Coronary artery (tissue), 2 donors: ENCODE measurements at regions not wholly inside any gene's neighbourhood (a gene's known extent, or its start where the extent isn't known, plus 50 kb on each side); places are given as distances from the start of the nearest gene placed in this dataset.

Experiments used
- DNase-seq: peaks from one replicate; pipeline ENCODE4 v3.0.0-alpha.2; 2017; ENCODE audit warnings: low spot score
- H3K27ac ChIP-seq, 2 donors: fragments of 200-600 bp; sonication (generic); one replicate each; pipeline ENCODE4 v1.5.1; 2016 to 2019
- H3K4me3 ChIP-seq: fragments of 200-600 bp; sonication (generic); 2 replicates; pipeline ENCODE4 v1.5.1; 2016; ENCODE audit warnings: mild to moderate bottlenecking, moderate library complexity
- TF ChIP-seq, protein P1 (sequence below): fragments of 200-600 bp; sonication (generic); IDR thresholded peaks from one replicate; pipeline ENCODE4 v1.5.1; 2019; ENCODE audit warnings: antibody characterized with exemption

DNA sequence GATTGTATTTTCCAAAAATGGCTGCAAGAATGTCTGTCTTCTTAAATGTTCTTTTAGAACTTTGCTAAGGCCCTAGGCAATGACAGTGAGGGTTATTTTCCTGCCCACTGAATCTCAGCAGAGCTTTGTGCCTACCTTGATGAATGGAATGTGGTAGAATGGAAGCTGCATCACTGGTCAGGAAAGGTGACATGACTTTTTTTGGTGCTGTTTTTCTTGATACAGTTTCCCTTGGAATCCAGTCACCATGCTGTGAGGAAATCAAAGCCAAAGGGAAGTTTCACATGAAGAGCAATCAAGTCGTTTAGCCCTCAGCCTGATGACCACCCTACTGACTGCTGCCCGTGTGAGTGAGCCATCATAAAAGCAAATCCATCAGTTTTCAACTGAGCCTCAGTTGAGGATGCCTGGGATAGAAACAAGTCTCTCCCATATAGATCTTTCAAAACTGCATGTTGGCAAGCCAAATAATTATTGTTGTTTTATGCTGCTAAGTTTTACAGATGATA is 886.0 kb upstream of the FBXO33 start:
- no peak overlapping the region for H3K4me3 ChIP-seq
- DNase-seq = no peak
- TF ChIP-seq, protein P1, sequence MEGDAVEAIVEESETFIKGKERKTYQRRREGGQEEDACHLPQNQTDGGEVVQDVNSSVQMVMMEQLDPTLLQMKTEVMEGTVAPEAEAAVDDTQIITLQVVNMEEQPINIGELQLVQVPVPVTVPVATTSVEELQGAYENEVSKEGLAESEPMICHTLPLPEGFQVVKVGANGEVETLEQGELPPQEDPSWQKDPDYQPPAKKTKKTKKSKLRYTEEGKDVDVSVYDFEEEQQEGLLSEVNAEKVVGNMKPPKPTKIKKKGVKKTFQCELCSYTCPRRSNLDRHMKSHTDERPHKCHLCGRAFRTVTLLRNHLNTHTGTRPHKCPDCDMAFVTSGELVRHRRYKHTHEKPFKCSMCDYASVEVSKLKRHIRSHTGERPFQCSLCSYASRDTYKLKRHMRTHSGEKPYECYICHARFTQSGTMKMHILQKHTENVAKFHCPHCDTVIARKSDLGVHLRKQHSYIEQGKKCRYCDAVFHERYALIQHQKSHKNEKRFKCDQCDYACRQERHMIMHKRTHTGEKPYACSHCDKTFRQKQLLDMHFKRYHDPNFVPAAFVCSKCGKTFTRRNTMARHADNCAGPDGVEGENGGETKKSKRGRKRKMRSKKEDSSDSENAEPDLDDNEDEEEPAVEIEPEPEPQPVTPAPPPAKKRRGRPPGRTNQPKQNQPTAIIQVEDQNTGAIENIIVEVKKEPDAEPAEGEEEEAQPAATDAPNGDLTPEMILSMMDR = no peak
- H3K27ac ChIP-seq = no peak overlapping the region

GRCh38 chr14:40317690-40318089 is 885.5 kb upstream of the FBXO33 start:
- H3K27ac ChIP-seq = no peak overlapping the region
- TF ChIP-seq, protein P1 = no peak

GRCh38 chr14:40312296-40312695 is 880.1 kb upstream of the FBXO33 start:
- DNase-seq = no peak
- TF ChIP-seq, protein P1 = no peak
- Histone ChIP-seq H3K4me3 (no peak overlapping the region), H3K27ac (no peak overlapping the region)

More at GRCh38 chr14:40317690-40318089, 885.5 kb upstream of the FBXO33 start:
- no peak overlapping the region for H3K4me3 ChIP-seq
- no peak for DNase-seq

GRCh38 chr14:40309124-40309523 is 876.9 kb upstream of the FBXO33 start:
- TF ChIP-seq, protein P1 = no peak
- no peak for DNase-seq
- Histone ChIP-seq H3K4me3 (no peak overlapping the region), H3K27ac (no peak overlapping the region)

DNA sequence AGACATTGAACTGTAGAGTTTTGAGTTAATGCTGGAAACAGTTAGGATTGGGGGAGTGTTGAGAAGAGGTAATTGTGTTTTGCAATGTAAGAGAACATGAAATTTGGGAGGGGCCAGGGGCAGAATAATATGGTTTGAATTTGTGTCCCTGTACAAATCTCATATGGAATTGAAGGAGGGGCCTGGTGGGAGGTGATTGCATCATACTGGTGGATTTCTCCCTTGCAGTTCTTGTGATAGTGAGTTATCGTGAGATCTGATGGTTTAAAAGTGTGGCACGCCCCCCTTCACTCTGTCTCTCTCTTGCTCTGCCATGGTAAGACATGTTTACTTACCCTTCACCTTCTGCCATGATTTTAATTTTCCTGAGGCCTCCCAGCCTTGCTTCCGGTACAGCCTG is 876.0 kb upstream of the FBXO33 start:
- Histone ChIP-seq H3K4me3 (no peak overlapping the region), H3K27ac (no peak overlapping the region)
- no peak for DNase-seq
- TF ChIP-seq, protein P1 = no peak

DNA sequence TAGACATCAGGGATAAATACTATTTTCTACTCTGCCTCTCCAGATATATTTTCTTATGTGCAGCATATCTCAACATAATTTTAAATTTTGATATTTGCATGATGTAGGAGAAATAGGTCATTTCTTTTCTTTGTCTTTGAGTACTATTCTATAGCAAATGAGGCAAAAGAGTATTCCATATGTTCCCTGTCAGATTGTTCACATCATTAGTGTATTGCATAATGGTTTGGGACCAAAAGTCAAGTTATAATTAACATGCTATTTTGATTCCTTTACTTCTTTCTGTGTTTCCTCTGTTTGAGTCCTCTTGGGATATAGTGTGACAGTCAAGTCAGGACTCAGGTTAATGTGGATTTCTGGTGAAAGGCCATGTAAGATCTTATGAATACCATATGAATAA is 864.6 kb upstream of the FBXO33 start:
- DNase-seq = no peak
- TF ChIP-seq, protein P1 = no peak
- H3K27ac ChIP-seq = no peak overlapping the region
- H3K4me3 ChIP-seq = no peak overlapping the region

GRCh38 chr14:40292664-40293063 is 860.4 kb upstream of the FBXO33 start:
- H3K27ac ChIP-seq = no peak overlapping the region
- no peak overlapping the region for H3K4me3 ChIP-seq
- TF ChIP-seq, protein P1 = no peak
- DNase-seq = no peak
